Panc1 (cell line): ENCODE measurements at regions not wholly inside any gene's neighbourhood (a gene's known extent, or its start where the extent isn't known, plus 50 kb on each side); places are given as distances from the start of the nearest gene placed in this dataset.

ENCODE experiments used
- ATAC-seq: fragments of 200-7000 bp; cut with Tn5 transposase; 2 replicates; pipeline ENCODE4 v1.9.1; 2020; ENCODE audit warnings: mild to moderate bottlenecking, moderate library complexity
- BruUV-seq: library from RNA; stranded (reverse); fragments of 400-500 nt; replicated peaks from 2 replicates; lab custom pipeline; 2021; lab: Mats Ljungman, UMichigan
- CTCF ChIA-PET: fragments of 300-600 bp; sonication (Branson Sonifier 250); formaldehyde crosslinking; loops from one replicate; lab custom pipeline; 2022; ENCODE audit warnings: antibody characterized with exemption; lab: Charles Lee
- POLR2A ChIA-PET: fragments of 300-600 bp; sonication (Branson Sonifier 250); formaldehyde crosslinking; loops from one replicate; lab custom pipeline; 2022; ENCODE audit warnings: antibody characterized with exemption; lab: Charles Lee
- DNase-seq: peaks from one replicate; pipeline ENCODE4 v3.0.0-alpha.2; 2010; ENCODE audit warnings: low read depth, low spot score
- H3K27ac ChIP-seq: 2 replicates; pipeline ENCODE4 v1.5.1; 2011; ENCODE audit warnings: mild to moderate bottlenecking, low read length, inconsistent platforms
- H3K27me3 ChIP-seq: fragments of 200-500 bp; sonication (Bioruptor generic); 2 replicates; pipeline ENCODE4 v1.6.0; 2014; ENCODE audit warnings: low read length, inconsistent platforms; ENCODE audit not compliant: control insufficient read depth, insufficient read depth
- H3K36me3 ChIP-seq: fragments of 200-500 bp; sonication (Bioruptor generic); 2 replicates; pipeline ENCODE4 v1.5.1; 2014; ENCODE audit warnings: inconsistent platforms, mild to moderate bottlenecking, low read length, moderate library complexity; ENCODE audit not compliant: control insufficient read depth, insufficient read depth
- H3K4me1 ChIP-seq: 2 replicates; pipeline ENCODE4 v1.5.1; 2011; ENCODE audit warnings: inconsistent platforms, mild to moderate bottlenecking, low read length, moderate library complexity; ENCODE audit not compliant: control insufficient read depth, insufficient read depth
- H3K4me3 ChIP-seq, 2 experiments: 2 replicates each; pipeline ENCODE4 v1.5.1; 2011 to 2012; ENCODE audit warnings: low read depth in 2 of 2, low read length in 2 of 2, mild to moderate bottlenecking in 2 of 2, inconsistent platforms in 1 of 2, moderate library complexity in 1 of 2
- H3K9me3 ChIP-seq: fragments of 200-500 bp; sonication (Bioruptor generic); 2 replicates; pipeline ENCODE4 v1.5.1; 2014; ENCODE audit warnings: low read depth, mild to moderate bottlenecking, inconsistent platforms, low read length, moderate library complexity; ENCODE audit not compliant: control insufficient read depth, insufficient read depth
- POLR2AphosphoS5 ChIP-seq: IDR thresholded peaks from 2 replicates; pipeline ENCODE4 v1.6.1; 2012; ENCODE audit warnings: mild to moderate bottlenecking, low read depth, low read length, moderate library complexity
- SIN3A ChIP-seq: IDR thresholded peaks from 2 replicates; pipeline ENCODE4 v1.6.1; 2012; ENCODE audit warnings: low read depth, mild to moderate bottlenecking, low read length, moderate library complexity, borderline replicate concordance; ENCODE audit not compliant: insufficient read depth
- TCF7L2 ChIP-seq: IDR thresholded peaks from 2 replicates; pipeline ENCODE4 v1.6.1; 2011; ENCODE audit warnings: mild to moderate bottlenecking, low read depth, low read length, inconsistent platforms
- in situ Hi-C: cut with HindIII; loops from 2 replicates; pipeline ENCODE4 v1.10.0; 2016; ENCODE audit warnings: low sequenced_read_pairs, low pct_unique_long_range_greater_than_20kb
- intact Hi-C: fragments of 100-400 bp; cut with micrococcal nuclease; formaldehyde crosslinking; loops from one replicate; pipeline ENCODE4 v1.10.0; 2022; ENCODE audit not compliant: unreplicated experiment
- TF ChIP-seq, protein P1 (sequence below): fragments of 450-650 bp; IDR thresholded peaks from 2 replicates; pipeline ENCODE4 v1.5.1; 2017; ENCODE audit warnings: mild to moderate bottlenecking
- TF ChIP-seq, protein P2 (sequence below), 2 experiments: IDR thresholded peaks; 2 replicates each; pipeline ENCODE4 v1.6.1; 2011 to 2012; ENCODE audit warnings: low read depth in 2 of 2, control low read depth in 1 of 2, low read length in 1 of 2, mild to moderate bottlenecking in 1 of 2, moderate library complexity in 1 of 2; ENCODE audit not compliant: insufficient read depth in 1 of 2

- Histone ChIP-seq H3K9me3 (no peaks in the 10 kb centered on the region), H3K27me3 (no peaks in the 10 kb centered on the region), H3K36me3 (no peaks in the 10 kb centered on the region), H3K27ac (no peak overlapping the region), H3K4me3 (no peak overlapping the region), H3K4me1 (no peaks in the 10 kb centered on the region)
- ATAC-seq (no peak), DNase-seq (no peak)
- ChIA-PET CTCF (no interaction called here), POLR2A (no interaction called here)
- in situ Hi-C loops = no loop called here
- TF ChIP-seq POLR2AphosphoS5 (no peak), TCF7L2 (no peak), SIN3A (no peak)
- TF ChIP-seq, protein P1, sequence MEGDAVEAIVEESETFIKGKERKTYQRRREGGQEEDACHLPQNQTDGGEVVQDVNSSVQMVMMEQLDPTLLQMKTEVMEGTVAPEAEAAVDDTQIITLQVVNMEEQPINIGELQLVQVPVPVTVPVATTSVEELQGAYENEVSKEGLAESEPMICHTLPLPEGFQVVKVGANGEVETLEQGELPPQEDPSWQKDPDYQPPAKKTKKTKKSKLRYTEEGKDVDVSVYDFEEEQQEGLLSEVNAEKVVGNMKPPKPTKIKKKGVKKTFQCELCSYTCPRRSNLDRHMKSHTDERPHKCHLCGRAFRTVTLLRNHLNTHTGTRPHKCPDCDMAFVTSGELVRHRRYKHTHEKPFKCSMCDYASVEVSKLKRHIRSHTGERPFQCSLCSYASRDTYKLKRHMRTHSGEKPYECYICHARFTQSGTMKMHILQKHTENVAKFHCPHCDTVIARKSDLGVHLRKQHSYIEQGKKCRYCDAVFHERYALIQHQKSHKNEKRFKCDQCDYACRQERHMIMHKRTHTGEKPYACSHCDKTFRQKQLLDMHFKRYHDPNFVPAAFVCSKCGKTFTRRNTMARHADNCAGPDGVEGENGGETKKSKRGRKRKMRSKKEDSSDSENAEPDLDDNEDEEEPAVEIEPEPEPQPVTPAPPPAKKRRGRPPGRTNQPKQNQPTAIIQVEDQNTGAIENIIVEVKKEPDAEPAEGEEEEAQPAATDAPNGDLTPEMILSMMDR = no peak
- TF ChIP-seq, protein P2, sequence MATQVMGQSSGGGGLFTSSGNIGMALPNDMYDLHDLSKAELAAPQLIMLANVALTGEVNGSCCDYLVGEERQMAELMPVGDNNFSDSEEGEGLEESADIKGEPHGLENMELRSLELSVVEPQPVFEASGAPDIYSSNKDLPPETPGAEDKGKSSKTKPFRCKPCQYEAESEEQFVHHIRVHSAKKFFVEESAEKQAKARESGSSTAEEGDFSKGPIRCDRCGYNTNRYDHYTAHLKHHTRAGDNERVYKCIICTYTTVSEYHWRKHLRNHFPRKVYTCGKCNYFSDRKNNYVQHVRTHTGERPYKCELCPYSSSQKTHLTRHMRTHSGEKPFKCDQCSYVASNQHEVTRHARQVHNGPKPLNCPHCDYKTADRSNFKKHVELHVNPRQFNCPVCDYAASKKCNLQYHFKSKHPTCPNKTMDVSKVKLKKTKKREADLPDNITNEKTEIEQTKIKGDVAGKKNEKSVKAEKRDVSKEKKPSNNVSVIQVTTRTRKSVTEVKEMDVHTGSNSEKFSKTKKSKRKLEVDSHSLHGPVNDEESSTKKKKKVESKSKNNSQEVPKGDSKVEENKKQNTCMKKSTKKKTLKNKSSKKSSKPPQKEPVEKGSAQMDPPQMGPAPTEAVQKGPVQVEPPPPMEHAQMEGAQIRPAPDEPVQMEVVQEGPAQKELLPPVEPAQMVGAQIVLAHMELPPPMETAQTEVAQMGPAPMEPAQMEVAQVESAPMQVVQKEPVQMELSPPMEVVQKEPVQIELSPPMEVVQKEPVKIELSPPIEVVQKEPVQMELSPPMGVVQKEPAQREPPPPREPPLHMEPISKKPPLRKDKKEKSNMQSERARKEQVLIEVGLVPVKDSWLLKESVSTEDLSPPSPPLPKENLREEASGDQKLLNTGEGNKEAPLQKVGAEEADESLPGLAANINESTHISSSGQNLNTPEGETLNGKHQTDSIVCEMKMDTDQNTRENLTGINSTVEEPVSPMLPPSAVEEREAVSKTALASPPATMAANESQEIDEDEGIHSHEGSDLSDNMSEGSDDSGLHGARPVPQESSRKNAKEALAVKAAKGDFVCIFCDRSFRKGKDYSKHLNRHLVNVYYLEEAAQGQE (IDR thresholded peaks at IDR 0.05; ENCODE audit: insufficient read depth in 1 of 2, low read depth in 2 of 2, low read length in 1 of 2) = no peak
- intact Hi-C loops = no loop called here
- BruUV-seq = no TSS peak
These were observed 72.3 kb upstream of the STARD4 start for GRCh38 chr5:111584651-111585050.

GRCh38 chr5:111583758-111584203 is 71.4 kb upstream of the STARD4 start:
- intact Hi-C loops = no loop called here
- in situ Hi-C loops = no loop called here
- CTCF ChIA-PET = no interaction called here
- no peaks in the 10 kb centered on the region for H3K27me3 ChIP-seq
- H3K27ac ChIP-seq = no peak overlapping the region
- TF ChIP-seq, protein P2 (IDR thresholded peaks at IDR 0.05; ENCODE audit: insufficient read depth in 1 of 2, low read depth in 2 of 2, low read length in 1 of 2) = no peak
- TF ChIP-seq SIN3A (no peak), POLR2AphosphoS5 (no peak), TCF7L2 (no peak)
- TF ChIP-seq, protein P1 = no peak
- no peaks in the 10 kb centered on the region for H3K4me1 ChIP-seq
- no TSS peak for BruUV-seq
- H3K36me3 ChIP-seq = no peaks in the 10 kb centered on the region
- ATAC-seq = no peak
- no peaks in the 10 kb centered on the region for H3K9me3 ChIP-seq
- no peak overlapping the region for H3K4me3 ChIP-seq
- DNase-seq = no peak
- POLR2A ChIA-PET = no interaction called here
